GM23338 (cell line): ENCODE measurements at regions not wholly inside any gene's neighbourhood (a gene's known extent, or its start where the extent isn't known, plus 50 kb on each side); places are given as distances from the start of the nearest gene placed in this dataset.

Experiments used
- CREB1 ChIP-seq: fragments of 250-450 bp; sonication (Bioruptor Pico); IDR thresholded peaks from 2 replicates; pipeline ENCODE4 v1.5.0; 2020; ENCODE audit warnings: low read depth, mild to moderate bottlenecking, moderate library complexity
- ETS1 ChIP-seq: IDR thresholded peaks from 2 replicates; pipeline ENCODE4 v1.6.1; 2016; ENCODE audit warnings: antibody characterized with exemption
- EZH2 ChIP-seq: fragments of 200-600 bp; sonication (generic); IDR thresholded peaks from one replicate; pipeline ENCODE4 v1.8.0; 2017; ENCODE audit warnings: antibody characterized with exemption, mild to moderate bottlenecking, low read depth; ENCODE audit not compliant: unreplicated experiment
- EZH2phosphoT487 ChIP-seq: fragments of 200-600 bp; sonication (generic); IDR thresholded peaks from one replicate; pipeline ENCODE4 v1.8.1; 2018; ENCODE audit warnings: antibody characterized with exemption; ENCODE audit not compliant: unreplicated experiment
- JUNB ChIP-seq: IDR thresholded peaks from one replicate; pipeline ENCODE4 v1.6.1; 2016; ENCODE audit warnings: antibody characterized with exemption; ENCODE audit not compliant: unreplicated experiment
- NANOG ChIP-seq: IDR thresholded peaks from 2 replicates; pipeline ENCODE4 v1.6.1; 2016; ENCODE audit warnings: antibody characterized with exemption, borderline replicate concordance
- POLR2AphosphoS5 ChIP-seq: IDR thresholded peaks from 2 replicates; pipeline ENCODE4 v1.6.1; 2016; ENCODE audit warnings: antibody characterized with exemption, low read depth
- STAT1 ChIP-seq: IDR thresholded peaks from one replicate; pipeline ENCODE4 v1.6.1; 2016; ENCODE audit warnings: antibody characterized with exemption; ENCODE audit not compliant: unreplicated experiment
- ZNF114 ChIP-seq: fragments of 250-450 bp; sonication (Bioruptor Pico); IDR thresholded peaks from 2 replicates; pipeline ENCODE4 v1.5.0; 2020; ENCODE audit warnings: mild to moderate bottlenecking, moderate library complexity
- ZNF331 ChIP-seq: fragments of 250-450 bp; sonication (Bioruptor Pico); IDR thresholded peaks from 2 replicates; pipeline ENCODE4 v1.5.0; 2020; ENCODE audit warnings: low read depth, mild to moderate bottlenecking, moderate library complexity
- TF ChIP-seq, protein P1 (sequence below), 2 experiments: fragments of 200-600 bp in 1 of 2; sonication (generic) in 1 of 2; conservative IDR thresholded peaks; 2 replicates each; pipeline versions ENCODE4 v1.5.1 to v1.6.1; 2016 to 2017; ENCODE audit warnings: antibody characterized with exemption in 2 of 2, low read depth in 2 of 2, mild to moderate bottlenecking in 2 of 2, moderate library complexity in 1 of 2
- TF ChIP-seq, protein P2 (sequence below): IDR thresholded peaks from one replicate; pipeline ENCODE4 v1.6.1; 2018; ENCODE audit warnings: antibody characterized with exemption; ENCODE audit not compliant: unreplicated experiment
- TF ChIP-seq, protein P3 (sequence below): fragments of 250-450 bp; sonication (Bioruptor Pico); IDR thresholded peaks from 2 replicates; pipeline ENCODE4 v1.5.0; 2020; ENCODE audit warnings: mild to moderate bottlenecking, moderate library complexity

DNA sequence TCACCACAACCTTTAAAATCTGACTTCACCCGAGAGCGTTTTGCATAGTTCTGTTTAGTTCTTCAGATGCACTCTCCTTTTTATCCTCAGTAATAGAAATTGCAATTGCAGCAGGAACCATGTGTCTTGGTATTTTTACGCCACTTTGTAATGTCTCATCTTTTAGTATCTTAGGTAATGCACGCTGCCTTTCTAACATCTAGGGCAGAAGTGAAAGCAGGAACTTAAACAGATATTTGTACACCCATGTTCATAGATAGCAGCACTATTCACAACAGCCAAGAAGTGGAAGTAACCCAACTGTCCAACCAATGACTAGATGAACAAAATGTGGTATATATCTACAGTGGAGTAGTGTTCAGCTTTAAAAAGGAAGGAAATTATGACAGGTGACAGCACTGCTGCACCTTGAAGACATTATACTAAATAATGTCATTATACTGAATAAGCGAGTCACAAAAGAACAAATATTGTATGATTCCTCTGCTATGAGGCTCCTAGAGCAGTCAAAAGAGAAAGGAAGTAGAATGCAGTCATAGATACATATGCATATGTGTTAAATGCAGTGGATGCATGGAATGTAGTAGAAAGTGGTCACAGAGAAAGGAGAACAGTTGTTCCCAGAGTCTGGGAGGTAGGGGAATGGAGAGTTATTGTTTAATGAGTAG, 105.9 kb upstream of the GJB6 start:
- TF ChIP-seq POLR2AphosphoS5 (no peak), EZH2 (no peak), EZH2phosphoT487 (no peak), ZNF331 (CRISPR knock-in tag) (no peak), NANOG (no peak), CREB1 (no peak), JUNB (no peak), STAT1 (no peak), ETS1 (no peak), ZNF114 (no peak)
- TF ChIP-seq, protein P1, sequence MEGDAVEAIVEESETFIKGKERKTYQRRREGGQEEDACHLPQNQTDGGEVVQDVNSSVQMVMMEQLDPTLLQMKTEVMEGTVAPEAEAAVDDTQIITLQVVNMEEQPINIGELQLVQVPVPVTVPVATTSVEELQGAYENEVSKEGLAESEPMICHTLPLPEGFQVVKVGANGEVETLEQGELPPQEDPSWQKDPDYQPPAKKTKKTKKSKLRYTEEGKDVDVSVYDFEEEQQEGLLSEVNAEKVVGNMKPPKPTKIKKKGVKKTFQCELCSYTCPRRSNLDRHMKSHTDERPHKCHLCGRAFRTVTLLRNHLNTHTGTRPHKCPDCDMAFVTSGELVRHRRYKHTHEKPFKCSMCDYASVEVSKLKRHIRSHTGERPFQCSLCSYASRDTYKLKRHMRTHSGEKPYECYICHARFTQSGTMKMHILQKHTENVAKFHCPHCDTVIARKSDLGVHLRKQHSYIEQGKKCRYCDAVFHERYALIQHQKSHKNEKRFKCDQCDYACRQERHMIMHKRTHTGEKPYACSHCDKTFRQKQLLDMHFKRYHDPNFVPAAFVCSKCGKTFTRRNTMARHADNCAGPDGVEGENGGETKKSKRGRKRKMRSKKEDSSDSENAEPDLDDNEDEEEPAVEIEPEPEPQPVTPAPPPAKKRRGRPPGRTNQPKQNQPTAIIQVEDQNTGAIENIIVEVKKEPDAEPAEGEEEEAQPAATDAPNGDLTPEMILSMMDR (conservative IDR thresholded peaks at IDR 0.05; ENCODE audit: low read depth in 2 of 2), result no peak
- TF ChIP-seq, protein P2, sequence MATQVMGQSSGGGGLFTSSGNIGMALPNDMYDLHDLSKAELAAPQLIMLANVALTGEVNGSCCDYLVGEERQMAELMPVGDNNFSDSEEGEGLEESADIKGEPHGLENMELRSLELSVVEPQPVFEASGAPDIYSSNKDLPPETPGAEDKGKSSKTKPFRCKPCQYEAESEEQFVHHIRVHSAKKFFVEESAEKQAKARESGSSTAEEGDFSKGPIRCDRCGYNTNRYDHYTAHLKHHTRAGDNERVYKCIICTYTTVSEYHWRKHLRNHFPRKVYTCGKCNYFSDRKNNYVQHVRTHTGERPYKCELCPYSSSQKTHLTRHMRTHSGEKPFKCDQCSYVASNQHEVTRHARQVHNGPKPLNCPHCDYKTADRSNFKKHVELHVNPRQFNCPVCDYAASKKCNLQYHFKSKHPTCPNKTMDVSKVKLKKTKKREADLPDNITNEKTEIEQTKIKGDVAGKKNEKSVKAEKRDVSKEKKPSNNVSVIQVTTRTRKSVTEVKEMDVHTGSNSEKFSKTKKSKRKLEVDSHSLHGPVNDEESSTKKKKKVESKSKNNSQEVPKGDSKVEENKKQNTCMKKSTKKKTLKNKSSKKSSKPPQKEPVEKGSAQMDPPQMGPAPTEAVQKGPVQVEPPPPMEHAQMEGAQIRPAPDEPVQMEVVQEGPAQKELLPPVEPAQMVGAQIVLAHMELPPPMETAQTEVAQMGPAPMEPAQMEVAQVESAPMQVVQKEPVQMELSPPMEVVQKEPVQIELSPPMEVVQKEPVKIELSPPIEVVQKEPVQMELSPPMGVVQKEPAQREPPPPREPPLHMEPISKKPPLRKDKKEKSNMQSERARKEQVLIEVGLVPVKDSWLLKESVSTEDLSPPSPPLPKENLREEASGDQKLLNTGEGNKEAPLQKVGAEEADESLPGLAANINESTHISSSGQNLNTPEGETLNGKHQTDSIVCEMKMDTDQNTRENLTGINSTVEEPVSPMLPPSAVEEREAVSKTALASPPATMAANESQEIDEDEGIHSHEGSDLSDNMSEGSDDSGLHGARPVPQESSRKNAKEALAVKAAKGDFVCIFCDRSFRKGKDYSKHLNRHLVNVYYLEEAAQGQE, result no peak
- TF ChIP-seq, protein P3, sequence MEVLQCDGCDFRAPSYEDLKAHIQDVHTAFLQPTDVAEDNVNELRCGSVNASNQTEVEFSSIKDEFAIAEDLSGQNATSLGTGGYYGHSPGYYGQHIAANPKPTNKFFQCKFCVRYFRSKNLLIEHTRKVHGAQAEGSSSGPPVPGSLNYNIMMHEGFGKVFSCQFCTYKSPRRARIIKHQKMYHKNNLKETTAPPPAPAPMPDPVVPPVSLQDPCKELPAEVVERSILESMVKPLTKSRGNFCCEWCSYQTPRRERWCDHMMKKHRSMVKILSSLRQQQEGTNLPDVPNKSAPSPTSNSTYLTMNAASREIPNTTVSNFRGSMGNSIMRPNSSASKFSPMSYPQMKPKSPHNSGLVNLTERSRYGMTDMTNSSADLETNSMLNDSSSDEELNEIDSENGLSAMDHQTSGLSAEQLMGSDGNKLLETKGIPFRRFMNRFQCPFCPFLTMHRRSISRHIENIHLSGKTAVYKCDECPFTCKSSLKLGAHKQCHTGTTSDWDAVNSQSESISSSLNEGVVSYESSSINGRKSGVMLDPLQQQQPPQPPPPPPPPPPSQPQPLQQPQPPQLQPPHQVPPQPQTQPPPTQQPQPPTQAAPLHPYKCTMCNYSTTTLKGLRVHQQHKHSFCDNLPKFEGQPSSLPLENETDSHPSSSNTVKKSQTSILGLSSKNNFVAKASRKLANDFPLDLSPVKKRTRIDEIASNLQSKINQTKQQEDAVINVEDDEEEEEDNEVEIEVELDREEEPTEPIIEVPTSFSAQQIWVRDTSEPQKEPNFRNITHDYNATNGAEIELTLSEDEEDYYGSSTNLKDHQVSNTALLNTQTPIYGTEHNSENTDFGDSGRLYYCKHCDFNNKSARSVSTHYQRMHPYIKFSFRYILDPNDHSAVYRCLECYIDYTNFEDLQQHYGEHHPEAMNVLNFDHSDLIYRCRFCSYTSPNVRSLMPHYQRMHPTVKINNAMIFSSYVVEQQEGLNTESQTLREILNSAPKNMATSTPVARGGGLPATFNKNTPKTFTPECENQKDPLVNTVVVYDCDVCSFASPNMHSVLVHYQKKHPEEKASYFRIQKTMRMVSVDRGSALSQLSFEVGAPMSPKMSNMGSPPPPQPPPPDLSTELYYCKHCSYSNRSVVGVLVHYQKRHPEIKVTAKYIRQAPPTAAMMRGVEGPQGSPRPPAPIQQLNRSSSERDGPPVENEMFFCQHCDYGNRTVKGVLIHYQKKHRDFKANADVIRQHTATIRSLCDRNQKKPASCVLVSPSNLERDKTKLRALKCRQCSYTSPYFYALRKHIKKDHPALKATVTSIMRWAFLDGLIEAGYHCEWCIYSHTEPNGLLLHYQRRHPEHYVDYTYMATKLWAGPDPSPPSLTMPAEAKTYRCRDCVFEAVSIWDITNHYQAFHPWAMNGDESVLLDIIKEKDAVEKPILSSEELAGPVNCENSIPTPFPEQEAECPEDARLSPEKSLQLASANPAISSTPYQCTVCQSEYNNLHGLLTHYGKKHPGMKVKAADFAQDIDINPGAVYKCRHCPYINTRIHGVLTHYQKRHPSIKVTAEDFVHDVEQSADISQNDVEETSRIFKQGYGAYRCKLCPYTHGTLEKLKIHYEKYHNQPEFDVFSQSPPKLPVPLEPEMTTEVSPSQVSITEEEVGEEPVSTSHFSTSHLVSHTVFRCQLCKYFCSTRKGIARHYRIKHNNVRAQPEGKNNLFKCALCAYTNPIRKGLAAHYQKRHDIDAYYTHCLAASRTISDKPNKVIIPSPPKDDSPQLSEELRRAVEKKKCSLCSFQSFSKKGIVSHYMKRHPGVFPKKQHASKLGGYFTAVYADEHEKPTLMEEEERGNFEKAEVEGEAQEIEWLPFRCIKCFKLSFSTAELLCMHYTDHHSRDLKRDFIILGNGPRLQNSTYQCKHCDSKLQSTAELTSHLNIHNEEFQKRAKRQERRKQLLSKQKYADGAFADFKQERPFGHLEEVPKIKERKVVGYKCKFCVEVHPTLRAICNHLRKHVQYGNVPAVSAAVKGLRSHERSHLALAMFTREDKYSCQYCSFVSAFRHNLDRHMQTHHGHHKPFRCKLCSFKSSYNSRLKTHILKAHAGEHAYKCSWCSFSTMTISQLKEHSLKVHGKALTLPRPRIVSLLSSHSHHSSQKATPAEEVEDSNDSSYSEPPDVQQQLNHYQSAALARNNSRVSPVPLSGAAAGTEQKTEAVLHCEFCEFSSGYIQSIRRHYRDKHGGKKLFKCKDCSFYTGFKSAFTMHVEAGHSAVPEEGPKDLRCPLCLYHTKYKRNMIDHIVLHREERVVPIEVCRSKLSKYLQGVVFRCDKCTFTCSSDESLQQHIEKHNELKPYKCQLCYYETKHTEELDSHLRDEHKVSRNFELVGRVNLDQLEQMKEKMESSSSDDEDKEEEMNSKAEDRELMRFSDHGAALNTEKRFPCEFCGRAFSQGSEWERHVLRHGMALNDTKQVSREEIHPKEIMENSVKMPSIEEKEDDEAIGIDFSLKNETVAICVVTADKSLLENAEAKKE, result no peak
